Ascending aorta (tissue), 2 donors: ENCODE measurements at regions not wholly inside any gene's neighbourhood (a gene's known extent, or its start where the extent isn't known, plus 50 kb on each side); places are given as distances from the start of the nearest gene placed in this dataset.

ENCODE experiments used
- DNase-seq, 2 donors: peaks; one replicate each; pipeline ENCODE4 v3.0.0-alpha.2; 2019; ENCODE audit warnings: low spot score in 2 of 2
- H3K27ac ChIP-seq, 2 donors: fragments of 200-600 bp; sonication (generic); one replicate each; pipeline ENCODE4 v1.5.1; 2016 to 2017; ENCODE audit warnings: mild to moderate bottlenecking in 1 of 2
- H3K27me3 ChIP-seq: fragments of 200-600 bp; sonication (generic); one replicate; pipeline ENCODE4 v1.5.1; 2017
- H3K36me3 ChIP-seq, 2 donors: fragments of 200-600 bp; sonication (generic); one replicate each; pipeline ENCODE4 v1.5.1; 2016
- H3K4me1 ChIP-seq, 2 donors: fragments of 200-600 bp; sonication (generic); one replicate each; pipeline ENCODE4 v1.5.1; 2016 to 2017; ENCODE audit warnings: mild to moderate bottlenecking in 1 of 2
- H3K4me3 ChIP-seq, 2 donors: fragments of 200-600 bp; sonication (generic); one replicate each; pipeline ENCODE4 v1.5.1; 2016 to 2017; ENCODE audit warnings: mild to moderate bottlenecking in 1 of 2
- H3K9me3 ChIP-seq, 2 donors: fragments of 200-600 bp; sonication (generic); one replicate each; pipeline ENCODE4 v1.5.1; 2016
- CTCF ChIP-seq, 3 experiments: fragments of 200-600 bp in 2 of 3; fragments of 450-650 bp in 1 of 3; sonication (generic) in 2 of 3; IDR thresholded peaks; one replicate each; pipeline ENCODE4 v1.5.1; 2016 to 2019; ENCODE audit warnings: antibody characterized with exemption in 3 of 3, mild to moderate bottlenecking in 1 of 3, moderate library complexity in 1 of 3
- intact Hi-C: fragments of 100-400 bp; cut with DNase I; formaldehyde crosslinking; loops from one replicate; pipeline ENCODE4 v1.15.1; 2023

- H3K4me1 ChIP-seq, result no peaks in the 10 kb centered on the region
- intact Hi-C loops, result no loop called here
- no peaks in the 10 kb centered on the region for H3K9me3 ChIP-seq
- H3K27ac ChIP-seq, result no peak overlapping the region
- TF ChIP-seq CTCF (IDR thresholded peaks at IDR 0.05), result no peak
- no peak overlapping the region for H3K4me3 ChIP-seq
- no peaks in the 10 kb centered on the region for H3K27me3 ChIP-seq
- no peaks in the 10 kb centered on the region for H3K36me3 ChIP-seq
- DNase-seq, result no peak
Observed at GRCh38 chrX:116872931-116873330, 410.2 kb upstream of the CT83 start.

GRCh38 chrX:116863029-116863428 lies 400.3 kb upstream of the CT83 start:
- Histone ChIP-seq H3K27me3 (no peaks in the 10 kb centered on the region), H3K4me1 (no peaks in the 10 kb centered on the region), H3K4me3 (no peak overlapping the region), H3K9me3 (no peaks in the 10 kb centered on the region), H3K27ac (no peak overlapping the region), H3K36me3 (no peaks in the 10 kb centered on the region)
- DNase-seq, result no peak
- TF ChIP-seq CTCF (IDR thresholded peaks at IDR 0.05), result no peak
- intact Hi-C loops, result no loop called here

GRCh38 chrX:116862340-116862739 lies 399.6 kb upstream of the CT83 start:
- intact Hi-C loops, result no loop called here

GRCh38 chrX:116841290-116841689 lies 378.5 kb upstream of the CT83 start:
- TF ChIP-seq CTCF (IDR thresholded peaks at IDR 0.05), result no peak
- intact Hi-C loops, result no loop called here

More at GRCh38 chrX:116862340-116862739, 399.6 kb upstream of the CT83 start:
- Histone ChIP-seq H3K4me1 (no peaks in the 10 kb centered on the region), H3K27me3 (no peaks in the 10 kb centered on the region), H3K36me3 (no peaks in the 10 kb centered on the region), H3K27ac (no peak overlapping the region), H3K4me3 (no peak overlapping the region), H3K9me3 (no peaks in the 10 kb centered on the region)
- DNase-seq, result no peak
- TF ChIP-seq CTCF (IDR thresholded peaks at IDR 0.05), result no peak

GRCh38 chrX:116827063-116827462 lies 364.3 kb upstream of the CT83 start:
- TF ChIP-seq CTCF (IDR thresholded peaks at IDR 0.05), result no peak
- Histone ChIP-seq H3K36me3 (no peaks in the 10 kb centered on the region), H3K4me3 (no peak overlapping the region), H3K9me3 (no peaks in the 10 kb centered on the region), H3K27me3 (no peaks in the 10 kb centered on the region), H3K27ac (no peak overlapping the region), H3K4me1 (no peaks in the 10 kb centered on the region)
- no peak for DNase-seq
- intact Hi-C loops, result no loop called here

More at GRCh38 chrX:116841290-116841689, 378.5 kb upstream of the CT83 start:
- Histone ChIP-seq H3K9me3 (no peaks in the 10 kb centered on the region), H3K4me1 (no peaks in the 10 kb centered on the region), H3K27me3 (no peaks in the 10 kb centered on the region), H3K27ac (no peak overlapping the region), H3K36me3 (no peaks in the 10 kb centered on the region), H3K4me3 (no peak overlapping the region)
- DNase-seq, result no peak

GRCh38 chrX:116824785-116825184 lies 362.0 kb upstream of the CT83 start:
- H3K27ac ChIP-seq, result no peak overlapping the region
- no peak for DNase-seq
- intact Hi-C loops, result no loop called here
- no peaks in the 10 kb centered on the region for H3K9me3 ChIP-seq
- no peak overlapping the region for H3K4me3 ChIP-seq
- H3K4me1 ChIP-seq, result no peaks in the 10 kb centered on the region
- no peaks in the 10 kb centered on the region for H3K36me3 ChIP-seq
- H3K27me3 ChIP-seq, result no peaks in the 10 kb centered on the region
- no peak for TF ChIP-seq CTCF (IDR thresholded peaks at IDR 0.05)
